ENCODE measurements at regions not wholly inside any gene's neighbourhood (a gene's known extent, or its start where the extent isn't known, plus 50 kb on each side); places are given as distances from the start of the nearest gene placed in this dataset.

DNA sequence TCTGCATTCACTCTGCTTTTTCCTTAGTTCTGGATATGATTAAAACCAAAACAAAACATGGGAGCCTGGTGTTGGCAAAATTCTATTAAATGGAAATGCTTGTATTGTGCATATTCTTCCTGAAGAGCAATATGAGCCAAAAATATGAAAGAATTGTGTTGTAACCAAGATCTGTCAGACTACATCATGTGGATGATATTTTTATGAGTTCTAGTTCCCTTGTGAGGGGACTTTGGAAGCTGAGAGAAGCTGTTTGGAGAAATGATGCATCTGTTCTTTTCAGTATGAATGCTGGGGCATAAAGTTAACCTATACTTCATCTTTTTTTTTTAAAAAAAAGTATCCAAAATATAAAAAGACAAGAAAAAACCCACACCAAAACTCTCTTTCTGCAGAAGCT is 782.7 kb downstream of the ANKRD7 start:
- TF ChIP-seq, protein P1, sequence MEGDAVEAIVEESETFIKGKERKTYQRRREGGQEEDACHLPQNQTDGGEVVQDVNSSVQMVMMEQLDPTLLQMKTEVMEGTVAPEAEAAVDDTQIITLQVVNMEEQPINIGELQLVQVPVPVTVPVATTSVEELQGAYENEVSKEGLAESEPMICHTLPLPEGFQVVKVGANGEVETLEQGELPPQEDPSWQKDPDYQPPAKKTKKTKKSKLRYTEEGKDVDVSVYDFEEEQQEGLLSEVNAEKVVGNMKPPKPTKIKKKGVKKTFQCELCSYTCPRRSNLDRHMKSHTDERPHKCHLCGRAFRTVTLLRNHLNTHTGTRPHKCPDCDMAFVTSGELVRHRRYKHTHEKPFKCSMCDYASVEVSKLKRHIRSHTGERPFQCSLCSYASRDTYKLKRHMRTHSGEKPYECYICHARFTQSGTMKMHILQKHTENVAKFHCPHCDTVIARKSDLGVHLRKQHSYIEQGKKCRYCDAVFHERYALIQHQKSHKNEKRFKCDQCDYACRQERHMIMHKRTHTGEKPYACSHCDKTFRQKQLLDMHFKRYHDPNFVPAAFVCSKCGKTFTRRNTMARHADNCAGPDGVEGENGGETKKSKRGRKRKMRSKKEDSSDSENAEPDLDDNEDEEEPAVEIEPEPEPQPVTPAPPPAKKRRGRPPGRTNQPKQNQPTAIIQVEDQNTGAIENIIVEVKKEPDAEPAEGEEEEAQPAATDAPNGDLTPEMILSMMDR (conservative IDR thresholded peaks at IDR 0.05): no peak
- TF ChIP-seq EZH2 (IDR thresholded peaks at IDR 0.05; ENCODE audit: low read depth): no peak
